ENCODE measurements at regions not wholly inside any gene's neighbourhood (a gene's known extent, or its start where the extent isn't known, plus 50 kb on each side); places are given as distances from the start of the nearest gene placed in this dataset.

DNA sequence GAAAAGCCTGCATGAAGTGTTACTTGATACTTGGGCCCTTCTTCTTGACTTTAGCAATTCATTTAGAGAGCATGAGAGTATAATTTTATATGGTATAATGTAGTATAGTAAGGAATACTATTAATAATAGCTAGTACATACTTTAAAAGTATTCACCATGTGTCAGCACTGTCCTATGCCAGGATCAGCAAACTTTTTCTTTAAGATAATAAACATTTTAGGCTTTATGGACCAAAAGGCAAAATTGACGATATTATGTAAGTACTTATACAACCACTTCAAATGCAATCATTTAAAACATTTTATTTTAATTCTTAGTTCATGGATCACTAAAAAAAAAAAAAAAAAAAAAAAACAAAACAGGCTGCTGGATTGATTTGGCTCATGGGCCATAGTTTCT is 163.9 kb downstream of the IBTK start:
- Histone ChIP-seq H3K9me3 (ENCODE audit: insufficient read depth in 2 of 2, low read depth in 1 of 2, low read length in 1 of 2) (no peaks in the 10 kb centered on the region), H3K23ac (ENCODE audit: insufficient read length) (no peak overlapping the region), H2BK20ac (ENCODE audit: low read length) (no peak overlapping the region), H3K14ac (ENCODE audit: insufficient read length) (no peak overlapping the region), H3K4ac (replicated peaks; ENCODE audit: insufficient read length, low read depth, low read length) (no peak overlapping the region), H2AK5ac (ENCODE audit: low read depth, low read length) (no peak overlapping the region), H3K18ac (ENCODE audit: extremely low read depth, low read length) (no peak overlapping the region), H3K4me2 (ENCODE audit: insufficient read depth in 1 of 2, low read depth in 2 of 2, low read length in 2 of 2) (no peak overlapping the region), H3K4me3 (ENCODE audit: extremely low read depth in 1 of 4, insufficient read depth in 2 of 4, low read depth in 3 of 4, low read length in 4 of 4) (no peak overlapping the region), H3K27ac (ENCODE audit: low read depth, low read length) (no peak overlapping the region), H3K27me3 (replicated peaks in 1 of 4; ENCODE audit: control insufficient read depth in 3 of 4, extremely low read depth in 1 of 4, insufficient read depth in 3 of 4, low read length in 3 of 4) (no peaks in the 10 kb centered on the region), H4K5ac (ENCODE audit: insufficient read length, low read depth, low read length) (no peak overlapping the region), H3K9ac (replicated peaks in 1 of 4; ENCODE audit: extremely low read depth in 1 of 4, low read depth in 3 of 4, low read length in 3 of 4) (no peak overlapping the region), H4K8ac (ENCODE audit: extremely low read depth, insufficient read depth, low read length) (no peak overlapping the region), H2BK120ac (replicated peaks; ENCODE audit: low read depth, low read length) (no peak overlapping the region), H3K79me1 (ENCODE audit: low read depth, low read length) (no peaks in the 10 kb centered on the region), H3K23me2 (ENCODE audit: low read depth, low read length) (no peaks in the 10 kb centered on the region), H3K36me3 (ENCODE audit: control insufficient read depth in 2 of 4, insufficient read depth in 4 of 4, low read length in 3 of 4) (no peaks in the 10 kb centered on the region), H2BK15ac (ENCODE audit: low read length) (no peak overlapping the region), H2BK12ac (ENCODE audit: low read depth, low read length) (no peak overlapping the region), H3K4me1 (replicated peaks in 1 of 4; ENCODE audit: control insufficient read depth in 3 of 4, insufficient read depth in 4 of 4, low read length in 3 of 4) (no peaks in the 10 kb centered on the region), H2BK5ac (ENCODE audit: low read depth, low read length) (no peak overlapping the region), H3K56ac (replicated peaks; ENCODE audit: insufficient read length, low read depth, low read length) (no peak overlapping the region), H4K20me1 (replicated peaks in 1 of 2; ENCODE audit: control insufficient read depth in 1 of 2, insufficient read depth in 2 of 2, low read length in 2 of 2) (no peaks in the 10 kb centered on the region), H2AFZ (ENCODE audit: low read length) (no peak overlapping the region), H3K79me2 (ENCODE audit: control insufficient read depth in 1 of 2, insufficient read depth in 2 of 2, low read length in 2 of 2) (no peaks in the 10 kb centered on the region), H4K91ac (replicated peaks; ENCODE audit: insufficient read length, low read length) (no peak overlapping the region)
- DNase-seq (ENCODE audit: low read depth in 1 of 2, low spot score in 2 of 2) = no peak
- ChIA-PET POLR2A (ENCODE audit: partially characterized antibody) (no interaction called here), CTCF (ENCODE audit: partially characterized antibody) (interaction anchor here (1.9 kb wide), 1 partner anchor 10 kb away, joined by 6 read pairs; no protein-coding TSS in a partner anchor)
- FAIRE-seq = no peak
- 91% methylated on average over 1 of the region's 1 CpG; no CpG with 5 or more reads in 1 of the 2 experiments for WGBS, 2 experiments (ENCODE audit: extremely low coverage in 1 of 2, insufficient coverage in 1 of 2, insufficient read length in 1 of 2, insufficient replicate concordance in 2 of 2, low coverage in 1 of 2, low lambda C conversion rate in 2 of 2, missing lambda C conversion rate in 1 of 2)
- TF ChIP-seq TEAD4 (IDR thresholded peaks at IDR 0.05; ENCODE audit: low read depth, low read length) (no peak), YY1 (IDR thresholded peaks at IDR 0.05; ENCODE audit: low read depth, low read length) (no peak), PHF8 (conservative IDR thresholded peaks at IDR 0.05; ENCODE audit: low read depth, low read length) (no peak), RFX5 (IDR thresholded peaks at IDR 0.05; ENCODE audit: borderline replicate concordance, low read depth, low read length) (no peak), SIRT6 (IDR thresholded peaks at IDR 0.05; ENCODE audit: low read length) (no peak), HDAC6 (IDR thresholded peaks at IDR 0.05; ENCODE audit: low read depth, low read length) (no peak), EGR1 (IDR thresholded peaks at IDR 0.05; ENCODE audit: borderline replicate concordance, low read depth, low read length) (no peak), ZNF274 (IDR thresholded peaks at IDR 0.05; ENCODE audit: borderline replicate concordance, extremely low read depth, low read length) (no peak), CHD1 (IDR thresholded peaks at IDR 0.05; ENCODE audit: low read depth, low read length) (no peak), RAD21 (IDR thresholded peaks at IDR 0.05 in 1 of 2, conservative IDR thresholded peaks at IDR 0.05 in 1 of 2; ENCODE audit: low read depth in 2 of 2, low read length in 2 of 2) (no peak), SUZ12 (IDR thresholded peaks at IDR 0.05; ENCODE audit: low read length) (no peak), CEBPB (IDR thresholded peaks at IDR 0.05; ENCODE audit: low read depth, low read length) (no peak)
- TF ChIP-seq, protein P1, sequence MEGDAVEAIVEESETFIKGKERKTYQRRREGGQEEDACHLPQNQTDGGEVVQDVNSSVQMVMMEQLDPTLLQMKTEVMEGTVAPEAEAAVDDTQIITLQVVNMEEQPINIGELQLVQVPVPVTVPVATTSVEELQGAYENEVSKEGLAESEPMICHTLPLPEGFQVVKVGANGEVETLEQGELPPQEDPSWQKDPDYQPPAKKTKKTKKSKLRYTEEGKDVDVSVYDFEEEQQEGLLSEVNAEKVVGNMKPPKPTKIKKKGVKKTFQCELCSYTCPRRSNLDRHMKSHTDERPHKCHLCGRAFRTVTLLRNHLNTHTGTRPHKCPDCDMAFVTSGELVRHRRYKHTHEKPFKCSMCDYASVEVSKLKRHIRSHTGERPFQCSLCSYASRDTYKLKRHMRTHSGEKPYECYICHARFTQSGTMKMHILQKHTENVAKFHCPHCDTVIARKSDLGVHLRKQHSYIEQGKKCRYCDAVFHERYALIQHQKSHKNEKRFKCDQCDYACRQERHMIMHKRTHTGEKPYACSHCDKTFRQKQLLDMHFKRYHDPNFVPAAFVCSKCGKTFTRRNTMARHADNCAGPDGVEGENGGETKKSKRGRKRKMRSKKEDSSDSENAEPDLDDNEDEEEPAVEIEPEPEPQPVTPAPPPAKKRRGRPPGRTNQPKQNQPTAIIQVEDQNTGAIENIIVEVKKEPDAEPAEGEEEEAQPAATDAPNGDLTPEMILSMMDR (IDR thresholded peaks at IDR 0.05; ENCODE audit: control extremely low read depth in 1 of 3, insufficient read depth in 1 of 3, low read depth in 1 of 3, low read length in 3 of 3) = no peak

Data from H1 (cell line).